ENCODE measurements at regions not wholly inside any gene's neighbourhood (a gene's known extent, or its start where the extent isn't known, plus 50 kb on each side); places are given as distances from the start of the nearest gene placed in this dataset.
"Not testable (repeated sequence)": the region's sequence is repeated elsewhere in the genome, so short reads cannot be mapped to it uniquely, and the experiment has no call there.

- Mint-ChIP-seq H3K27me3 (no peaks in the 10 kb centered on the region), H3K4me1 (no peaks in the 10 kb centered on the region), H3K4me3 (no peak overlapping the region), H3K27ac (no peak overlapping the region), H3K9me3 (peaks cover 11% of the 10 kb centered on the region), H3K36me3 (ENCODE audit: low read depth) (no peaks in the 10 kb centered on the region)
- no peak for ATAC-seq (replicated peaks)
Measured at GRCh38 chr6:114940181-114940580, 597.4 kb upstream of the HS3ST5 start.

DNA sequence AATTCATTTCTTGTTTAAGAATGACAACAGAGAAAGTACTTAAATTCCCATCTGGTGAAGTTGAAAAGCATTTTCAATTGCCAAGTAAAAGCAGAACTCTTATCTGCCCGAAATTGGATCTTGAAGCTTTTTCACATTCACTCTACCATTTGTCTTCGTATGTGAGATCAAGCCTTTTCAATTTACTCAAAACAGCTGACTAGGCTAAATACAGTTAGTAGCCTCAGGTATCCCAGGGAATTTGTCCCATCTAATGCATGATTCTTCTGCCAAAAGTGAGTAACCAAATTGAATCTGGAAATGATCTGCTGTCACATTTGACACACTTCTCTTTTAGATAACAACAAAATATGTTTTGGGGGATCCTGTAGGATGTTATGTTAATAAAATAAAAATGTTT, 596.8 kb upstream of the HS3ST5 start:
- H3K27me3 Mint-ChIP-seq = no peaks in the 10 kb centered on the region
- H3K36me3 Mint-ChIP-seq (ENCODE audit: low read depth) = no peaks in the 10 kb centered on the region
- no peak for ATAC-seq (replicated peaks)
- peaks cover 9% of the 10 kb centered on the region for H3K9me3 Mint-ChIP-seq
- no peak overlapping the region for H3K27ac Mint-ChIP-seq
- no peaks in the 10 kb centered on the region for H3K4me1 Mint-ChIP-seq
- no peak overlapping the region for H3K4me3 Mint-ChIP-seq

- ATAC-seq (replicated peaks) = no peak
- Mint-ChIP-seq H3K4me1 (no peaks in the 10 kb centered on the region), H3K27ac (no peak overlapping the region), H3K9me3 (peaks cover 11% of the 10 kb centered on the region), H3K27me3 (no peaks in the 10 kb centered on the region), H3K4me3 (no peak overlapping the region), H3K36me3 (ENCODE audit: low read depth) (no peaks in the 10 kb centered on the region)
Measured at GRCh38 chr6:114936080-114936479, 593.3 kb upstream of the HS3ST5 start.

GRCh38 chr6:114934079-114934478, 591.3 kb upstream of the HS3ST5 start:
- Mint-ChIP-seq H3K4me3 (no peak overlapping the region), H3K27ac (no peak overlapping the region), H3K9me3 (peaks cover 13% of the 10 kb centered on the region), H3K36me3 (ENCODE audit: low read depth) (no peaks in the 10 kb centered on the region), H3K27me3 (no peaks in the 10 kb centered on the region), H3K4me1 (no peaks in the 10 kb centered on the region)
- no peak for ATAC-seq (replicated peaks)

DNA sequence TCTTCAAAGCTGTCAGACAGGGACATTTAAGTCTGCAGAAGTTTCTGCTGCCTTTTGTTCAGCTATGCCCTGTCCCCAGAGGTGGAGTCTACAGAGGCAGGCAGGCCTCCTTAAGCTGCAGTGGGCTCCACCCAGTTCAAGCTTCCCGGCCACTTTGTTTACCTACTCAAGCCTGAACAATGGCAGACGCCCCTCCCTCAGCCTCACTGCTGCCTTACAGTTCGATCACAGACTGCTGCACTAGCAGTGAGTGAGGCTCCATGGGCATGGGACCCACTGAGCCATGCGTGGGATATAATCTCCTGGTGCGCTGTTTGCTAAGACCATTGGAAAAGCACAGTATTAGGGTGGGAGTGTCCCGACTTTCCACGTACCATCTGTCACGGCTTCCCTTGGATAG, 585.9 kb upstream of the HS3ST5 start:
- not testable (repeated sequence) for H3K4me1 Mint-ChIP-seq; H3K4me3 Mint-ChIP-seq; ATAC-seq (replicated peaks); H3K27ac Mint-ChIP-seq; H3K27me3 Mint-ChIP-seq; H3K36me3 Mint-ChIP-seq (ENCODE audit: low read depth)
- H3K9me3 Mint-ChIP-seq = peaks cover 20% of the 10 kb centered on the region

DNA sequence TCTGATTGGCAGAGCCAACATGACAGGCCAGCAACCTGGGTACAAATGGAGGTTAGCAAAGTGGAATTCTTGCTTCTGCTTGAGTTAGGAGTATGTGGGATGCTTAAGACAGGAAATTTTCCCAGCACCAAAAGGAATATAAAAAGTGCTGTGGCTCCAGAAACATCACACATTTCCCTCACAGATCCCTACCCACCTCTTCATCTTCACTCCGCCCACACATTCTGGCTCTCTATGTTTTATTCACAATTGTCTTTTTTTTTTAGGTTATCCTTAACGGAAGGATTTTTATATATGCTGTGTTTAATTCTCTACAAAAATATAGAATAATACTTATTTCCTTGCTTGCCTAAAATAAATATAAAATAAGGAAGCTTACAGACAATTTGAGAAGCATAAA, 563.3 kb upstream of the HS3ST5 start:
- no peak overlapping the region for H3K27ac Mint-ChIP-seq
- no peaks in the 10 kb centered on the region for H3K4me1 Mint-ChIP-seq
- peaks cover 4% of the 10 kb centered on the region for H3K9me3 Mint-ChIP-seq
- H3K36me3 Mint-ChIP-seq (ENCODE audit: low read depth) = no peaks in the 10 kb centered on the region
- no peak overlapping the region for H3K4me3 Mint-ChIP-seq
- no peaks in the 10 kb centered on the region for H3K27me3 Mint-ChIP-seq
- no peak for ATAC-seq (replicated peaks)

DNA sequence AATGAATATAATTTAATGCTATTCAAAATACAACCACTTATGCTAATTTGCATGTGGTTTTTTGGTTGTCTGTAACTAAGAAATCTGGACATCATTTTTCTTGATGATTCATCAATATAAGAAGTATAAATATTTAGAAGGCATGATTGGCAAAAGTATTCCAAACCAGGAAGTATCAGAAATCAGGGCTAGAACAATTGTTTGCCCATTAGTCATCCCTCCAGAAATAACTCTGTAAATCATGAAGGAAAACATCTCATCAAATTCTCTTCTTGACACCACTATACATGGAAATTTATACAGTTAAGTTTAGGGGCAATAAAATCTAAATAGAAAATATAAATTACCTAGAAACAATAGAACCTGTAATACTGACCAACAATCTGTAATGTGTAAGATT, 554.7 kb upstream of the HS3ST5 start:
- H3K36me3 Mint-ChIP-seq (ENCODE audit: low read depth) = no peaks in the 10 kb centered on the region
- ATAC-seq (replicated peaks) = no peak
- H3K9me3 Mint-ChIP-seq = no peaks in the 10 kb centered on the region
- H3K27me3 Mint-ChIP-seq = no peaks in the 10 kb centered on the region
- no peak overlapping the region for H3K27ac Mint-ChIP-seq
- H3K4me3 Mint-ChIP-seq = no peak overlapping the region
- no peaks in the 10 kb centered on the region for H3K4me1 Mint-ChIP-seq

- Mint-ChIP-seq H3K4me3 (no peak overlapping the region), H3K4me1 (no peaks in the 10 kb centered on the region), H3K27ac (no peak overlapping the region), H3K9me3 (no peaks in the 10 kb centered on the region), H3K27me3 (no peaks in the 10 kb centered on the region), H3K36me3 (ENCODE audit: low read depth) (no peaks in the 10 kb centered on the region)
- ATAC-seq (replicated peaks) = no peak
Measured at GRCh38 chr6:114892211-114892610, 549.4 kb upstream of the HS3ST5 start.

- no peak overlapping the region for H3K4me3 Mint-ChIP-seq
- H3K4me1 Mint-ChIP-seq = no peaks in the 10 kb centered on the region
- no peaks in the 10 kb centered on the region for H3K9me3 Mint-ChIP-seq
- no peaks in the 10 kb centered on the region for H3K36me3 Mint-ChIP-seq (ENCODE audit: low read depth)
- no peak for ATAC-seq (replicated peaks)
- H3K27me3 Mint-ChIP-seq = no peaks in the 10 kb centered on the region
- H3K27ac Mint-ChIP-seq = no peak overlapping the region
Measured at GRCh38 chr6:114888241-114888640, 545.4 kb upstream of the HS3ST5 start.

- H3K4me3 Mint-ChIP-seq = no peak overlapping the region
- H3K9me3 Mint-ChIP-seq = no peaks in the 10 kb centered on the region
- no peaks in the 10 kb centered on the region for H3K4me1 Mint-ChIP-seq
- H3K36me3 Mint-ChIP-seq (ENCODE audit: low read depth) = no peaks in the 10 kb centered on the region
- H3K27me3 Mint-ChIP-seq = no peaks in the 10 kb centered on the region
- H3K27ac Mint-ChIP-seq = no peak overlapping the region
- ATAC-seq (replicated peaks) = no peak
Measured at GRCh38 chr6:114886670-114887436, 544.0 kb upstream of the HS3ST5 start.

DNA sequence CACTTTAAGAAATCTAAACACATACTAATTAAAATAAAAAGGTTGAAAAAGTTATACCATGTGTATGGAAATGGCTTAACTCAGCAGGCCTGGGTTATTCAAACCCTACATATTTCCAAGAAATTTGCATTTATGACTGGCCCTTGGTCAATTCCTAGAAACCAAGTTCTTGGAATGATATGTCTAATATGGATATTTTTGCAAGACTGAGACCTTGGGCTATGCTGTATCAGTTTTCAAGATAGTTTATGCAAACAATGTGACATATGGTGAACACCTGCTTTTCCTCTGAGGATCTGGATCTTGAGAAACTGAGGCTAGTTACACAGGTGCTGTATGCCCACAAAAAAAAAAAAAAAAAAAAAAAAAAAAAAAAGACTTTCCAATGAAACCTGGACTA, 536.9 kb upstream of the HS3ST5 start:
- no peak for ATAC-seq (replicated peaks)
- Mint-ChIP-seq H3K4me1 (no peaks in the 10 kb centered on the region), H3K9me3 (peaks cover 7% of the 10 kb centered on the region), H3K27ac (no peak overlapping the region), H3K4me3 (no peak overlapping the region), H3K27me3 (no peaks in the 10 kb centered on the region), H3K36me3 (ENCODE audit: low read depth) (no peaks in the 10 kb centered on the region)

- ATAC-seq (replicated peaks) = no peak
- Mint-ChIP-seq H3K4me1 (no peaks in the 10 kb centered on the region), H3K9me3 (peaks cover 7% of the 10 kb centered on the region), H3K27me3 (no peaks in the 10 kb centered on the region), H3K27ac (no peak overlapping the region), H3K36me3 (ENCODE audit: low read depth) (no peaks in the 10 kb centered on the region), H3K4me3 (no peak overlapping the region)
Measured at GRCh38 chr6:114878091-114878490, 535.3 kb upstream of the HS3ST5 start.

- no peak for ATAC-seq (replicated peaks)
- Mint-ChIP-seq H3K27me3 (no peaks in the 10 kb centered on the region), H3K4me1 (no peaks in the 10 kb centered on the region)
Measured at GRCh38 chr6:114874410-114874809, 531.6 kb upstream of the HS3ST5 start.

DNA sequence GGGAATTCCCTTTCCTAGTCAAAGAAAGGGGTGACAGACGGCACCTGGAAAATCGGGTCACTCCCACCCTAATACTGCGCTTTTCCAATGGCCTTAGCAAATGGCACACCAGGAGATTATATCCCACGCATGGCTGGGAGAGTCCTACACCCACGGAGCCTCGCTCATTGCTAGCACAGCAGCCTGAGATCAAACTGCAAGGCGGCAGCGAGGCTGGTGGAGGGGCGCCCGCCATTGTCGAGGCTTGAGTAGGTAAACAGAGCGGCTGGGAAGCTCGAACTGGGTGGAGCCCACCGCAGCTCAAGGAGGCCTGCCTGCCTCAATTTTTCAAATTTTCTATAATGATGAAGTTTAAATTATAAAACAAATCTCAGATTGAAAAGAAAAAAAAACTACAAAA, 522.7 kb upstream of the HS3ST5 start:
- H3K36me3 Mint-ChIP-seq (ENCODE audit: low read depth); H3K4me3 Mint-ChIP-seq; H3K4me1 Mint-ChIP-seq; H3K27ac Mint-ChIP-seq; H3K27me3 Mint-ChIP-seq; H3K9me3 Mint-ChIP-seq; ATAC-seq (replicated peaks): not testable (repeated sequence)

More at GRCh38 chr6:114874410-114874809, 531.6 kb upstream of the HS3ST5 start:
- peaks cover 10% of the 10 kb centered on the region for H3K9me3 Mint-ChIP-seq
- no peaks in the 10 kb centered on the region for H3K36me3 Mint-ChIP-seq (ENCODE audit: low read depth)
- H3K27ac Mint-ChIP-seq = no peak overlapping the region
- H3K4me3 Mint-ChIP-seq = no peak overlapping the region

- H3K9me3 Mint-ChIP-seq = peaks cover 9% of the 10 kb centered on the region
- H3K27me3 Mint-ChIP-seq = no peaks in the 10 kb centered on the region
- no peak overlapping the region for H3K27ac Mint-ChIP-seq
- no peak overlapping the region for H3K4me3 Mint-ChIP-seq
- H3K36me3 Mint-ChIP-seq (ENCODE audit: low read depth) = no peaks in the 10 kb centered on the region
- H3K4me1 Mint-ChIP-seq = no peaks in the 10 kb centered on the region
- ATAC-seq (replicated peaks) = no peak
Measured at GRCh38 chr6:114863610-114864009, 520.8 kb upstream of the HS3ST5 start.

GRCh38 chr6:114862819-114863218, 520.0 kb upstream of the HS3ST5 start:
- Mint-ChIP-seq H3K27me3 (no peaks in the 10 kb centered on the region), H3K9me3 (peaks cover 5% of the 10 kb centered on the region), H3K27ac (no peak overlapping the region), H3K4me1 (no peaks in the 10 kb centered on the region), H3K4me3 (no peak overlapping the region), H3K36me3 (ENCODE audit: low read depth) (no peaks in the 10 kb centered on the region)
- ATAC-seq (replicated peaks) = no peak

Measured in activated T-helper 17 cell treated with anti-CD3 and anti-CD28 coated beads, Interleukin-2, amount 50 U/mL, for 72 hours (primary cell).